Thoracic aorta (tissue), 2 donors: ENCODE measurements at regions not wholly inside any gene's neighbourhood (a gene's known extent, or its start where the extent isn't known, plus 50 kb on each side); places are given as distances from the start of the nearest gene placed in this dataset.

Source experiments
- ATAC-seq: fragments of 150-250 bp; one replicate; pipeline ENCODE4 v1.8.0; 2017; ENCODE audit warnings: low read depth; ENCODE audit not compliant: insufficient number of reproducible peaks, low FRiP score
- DNase-seq: peaks from one replicate; pipeline ENCODE4 v3.0.0-alpha.2; 2020; ENCODE audit warnings: low spot score
- H3K27ac ChIP-seq, 2 donors: fragments of 200-600 bp; sonication (generic); 1 replicate in 1 of 2; 2 replicates in 1 of 2; pipeline ENCODE4 v1.5.1; 2016; ENCODE audit warnings: mild to moderate bottlenecking in 2 of 2, moderate library complexity in 2 of 2
- H3K27me3 ChIP-seq: fragments of 200-600 bp; sonication (generic); replicated peaks from 2 replicates; pipeline ENCODE4 v1.6.0; 2016; ENCODE audit warnings: mild to moderate bottlenecking; ENCODE audit not compliant: insufficient read depth
- H3K36me3 ChIP-seq: fragments of 200-600 bp; sonication (generic); one replicate; pipeline ENCODE4 v1.5.1; 2016
- H3K4me1 ChIP-seq, 2 donors: fragments of 200-600 bp; sonication (generic); 1 replicate in 1 of 2; 2 replicates in 1 of 2; pipeline versions ENCODE4 v1.5.1 to v1.6.0; 2016; ENCODE audit warnings: low read depth in 2 of 2, mild to moderate bottlenecking in 1 of 2; ENCODE audit not compliant: control insufficient read depth in 1 of 2
- H3K4me3 ChIP-seq: fragments of 200-600 bp; sonication (generic); 2 replicates; pipeline ENCODE4 v1.5.1; 2016; ENCODE audit warnings: mild to moderate bottlenecking
- H3K9me3 ChIP-seq: fragments of 200-600 bp; sonication (generic); 2 replicates; pipeline ENCODE4 v1.5.1; 2016
- TF ChIP-seq, protein P1 (sequence below): fragments of 200-600 bp; sonication (generic); IDR thresholded peaks from one replicate; pipeline ENCODE4 v1.5.1; 2019; ENCODE audit warnings: antibody characterized with exemption

DNA sequence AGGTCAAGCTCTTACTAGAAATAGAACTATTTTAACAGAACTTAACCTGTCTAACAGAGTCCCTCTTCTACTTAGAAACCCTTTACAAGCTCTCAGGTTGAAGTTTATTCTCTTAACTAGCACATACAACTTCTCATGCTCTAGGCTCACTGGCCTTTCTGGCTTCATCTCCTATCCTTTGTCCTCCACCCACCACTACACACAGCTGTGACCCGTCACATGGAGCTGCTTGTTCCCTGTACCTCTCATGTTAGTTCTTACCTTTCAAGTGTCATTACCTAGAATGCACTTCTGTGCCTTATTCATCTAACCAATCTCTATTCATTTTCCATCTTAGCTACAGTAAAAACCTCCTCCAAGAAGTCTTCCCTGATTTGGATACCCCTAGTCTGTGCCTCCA lies 89.4 kb upstream of the APC start:
- no peaks in the 10 kb centered on the region for H3K4me1 ChIP-seq
- H3K27ac ChIP-seq: no peak overlapping the region
- H3K27me3 ChIP-seq: no peaks in the 10 kb centered on the region
- no peak for ATAC-seq
- TF ChIP-seq, protein P1, sequence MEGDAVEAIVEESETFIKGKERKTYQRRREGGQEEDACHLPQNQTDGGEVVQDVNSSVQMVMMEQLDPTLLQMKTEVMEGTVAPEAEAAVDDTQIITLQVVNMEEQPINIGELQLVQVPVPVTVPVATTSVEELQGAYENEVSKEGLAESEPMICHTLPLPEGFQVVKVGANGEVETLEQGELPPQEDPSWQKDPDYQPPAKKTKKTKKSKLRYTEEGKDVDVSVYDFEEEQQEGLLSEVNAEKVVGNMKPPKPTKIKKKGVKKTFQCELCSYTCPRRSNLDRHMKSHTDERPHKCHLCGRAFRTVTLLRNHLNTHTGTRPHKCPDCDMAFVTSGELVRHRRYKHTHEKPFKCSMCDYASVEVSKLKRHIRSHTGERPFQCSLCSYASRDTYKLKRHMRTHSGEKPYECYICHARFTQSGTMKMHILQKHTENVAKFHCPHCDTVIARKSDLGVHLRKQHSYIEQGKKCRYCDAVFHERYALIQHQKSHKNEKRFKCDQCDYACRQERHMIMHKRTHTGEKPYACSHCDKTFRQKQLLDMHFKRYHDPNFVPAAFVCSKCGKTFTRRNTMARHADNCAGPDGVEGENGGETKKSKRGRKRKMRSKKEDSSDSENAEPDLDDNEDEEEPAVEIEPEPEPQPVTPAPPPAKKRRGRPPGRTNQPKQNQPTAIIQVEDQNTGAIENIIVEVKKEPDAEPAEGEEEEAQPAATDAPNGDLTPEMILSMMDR: no peak
- no peaks in the 10 kb centered on the region for H3K36me3 ChIP-seq
- no peak for DNase-seq
- H3K4me3 ChIP-seq: no peak overlapping the region
- no peaks in the 10 kb centered on the region for H3K9me3 ChIP-seq

DNA sequence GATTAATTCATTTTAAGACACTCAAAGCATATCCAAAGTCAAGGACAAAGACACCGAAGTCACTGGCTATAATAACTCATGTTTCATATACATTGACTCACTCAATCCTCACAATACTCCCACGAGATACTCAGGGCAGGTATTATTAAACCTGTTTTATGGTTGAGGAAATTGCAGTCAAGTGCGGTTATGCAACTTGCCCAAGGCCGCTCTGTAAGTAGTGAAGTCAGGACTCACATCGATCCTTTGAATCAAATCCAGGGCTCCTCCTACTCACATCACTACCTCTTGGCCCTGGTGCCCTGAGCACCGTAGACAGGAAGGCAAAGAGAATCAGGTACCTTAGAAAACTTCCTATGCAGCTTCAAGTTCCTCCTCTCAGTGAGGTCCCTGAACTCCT lies 87.8 kb upstream of the APC start:
- TF ChIP-seq, protein P1: no peak
- no peak for DNase-seq
- H3K27me3 ChIP-seq: no peaks in the 10 kb centered on the region
- H3K4me1 ChIP-seq: no peaks in the 10 kb centered on the region
- H3K4me3 ChIP-seq: no peak overlapping the region
- ATAC-seq: no peak
- no peaks in the 10 kb centered on the region for H3K9me3 ChIP-seq
- H3K27ac ChIP-seq: no peak overlapping the region
- no peaks in the 10 kb centered on the region for H3K36me3 ChIP-seq

DNA sequence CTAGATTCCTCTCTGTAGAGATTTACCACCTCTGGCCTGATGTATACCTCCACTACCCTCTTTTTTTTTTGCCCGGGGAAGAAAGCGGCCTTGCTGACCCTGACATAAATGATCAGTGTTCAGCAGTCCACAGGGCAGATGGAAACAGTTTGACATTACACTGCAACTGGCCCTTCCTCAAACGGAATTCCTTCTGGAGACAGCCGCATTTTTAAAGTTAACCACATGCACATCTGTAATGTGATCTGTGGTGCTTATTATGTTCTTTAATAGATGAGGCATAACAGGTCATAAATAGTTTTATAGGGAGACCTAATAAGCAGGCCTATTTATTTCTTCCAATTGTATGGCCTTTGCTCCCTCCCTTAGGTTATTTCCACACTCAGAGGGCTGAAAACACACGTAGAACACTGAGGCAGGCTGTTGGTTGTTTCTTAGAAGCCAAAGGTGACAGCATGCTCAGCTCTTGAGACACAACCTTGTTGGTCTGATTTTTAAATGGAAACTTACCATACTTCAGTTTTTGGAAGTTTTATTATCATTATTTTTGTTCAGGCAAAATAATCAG lies 84.0 kb upstream of the APC start:
- H3K9me3 ChIP-seq: no peaks in the 10 kb centered on the region
- DNase-seq (no peak), ATAC-seq (no peak)
- H3K27ac ChIP-seq: no peak overlapping the region
- TF ChIP-seq, protein P1: no peak
- H3K4me3 ChIP-seq: no peak overlapping the region
- no peaks in the 10 kb centered on the region for H3K36me3 ChIP-seq
- no peaks in the 10 kb centered on the region for H3K27me3 ChIP-seq
- no peaks in the 10 kb centered on the region for H3K4me1 ChIP-seq

DNA sequence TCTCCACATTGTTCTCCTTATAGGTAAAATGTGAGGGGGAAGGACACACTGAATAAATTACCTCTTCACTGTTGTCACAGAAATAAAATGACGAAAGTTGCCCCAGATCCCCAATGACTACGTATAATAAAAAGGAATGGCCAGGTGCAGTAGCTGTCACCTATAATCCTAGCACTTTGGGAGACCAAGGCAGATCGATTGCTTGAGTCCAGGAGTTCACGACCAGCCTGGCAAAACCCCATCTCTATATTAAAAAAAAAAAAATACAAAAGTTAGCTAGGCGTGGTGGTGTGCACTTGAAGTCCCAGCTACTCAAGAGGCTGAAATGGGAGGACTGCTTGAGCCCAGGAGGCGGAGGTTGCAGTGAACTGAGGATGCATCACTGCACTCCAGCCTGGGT lies 82.2 kb upstream of the APC start:
- TF ChIP-seq, protein P1: no peak
- no peak for DNase-seq
- ATAC-seq: no peak
- H3K9me3 ChIP-seq: no peaks in the 10 kb centered on the region
- no peak overlapping the region for H3K4me3 ChIP-seq
- no peaks in the 10 kb centered on the region for H3K4me1 ChIP-seq
- no peaks in the 10 kb centered on the region for H3K27me3 ChIP-seq
- no peaks in the 10 kb centered on the region for H3K36me3 ChIP-seq
- no peak overlapping the region for H3K27ac ChIP-seq

DNA sequence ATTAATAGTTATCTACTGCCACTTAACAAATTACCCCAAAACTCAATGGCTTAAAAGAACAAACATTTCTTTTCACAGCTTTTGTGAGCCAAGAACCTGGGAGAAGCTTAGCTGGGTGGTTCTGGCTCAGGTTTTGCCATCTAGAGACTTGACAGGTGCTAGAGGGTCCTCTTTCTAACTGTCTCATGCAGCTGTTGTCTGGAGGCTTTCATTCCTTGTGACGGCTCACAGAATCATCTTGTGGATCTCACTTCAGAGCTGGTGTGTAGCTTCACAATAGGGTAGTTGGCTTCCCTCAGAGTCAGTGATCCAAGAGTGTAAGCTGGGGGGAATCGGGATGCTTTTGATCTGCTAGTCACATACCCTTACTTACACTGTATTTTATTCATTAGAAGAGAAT lies 81.2 kb upstream of the APC start:
- H3K4me1 ChIP-seq: no peaks in the 10 kb centered on the region
- TF ChIP-seq, protein P1: no peak
- no peaks in the 10 kb centered on the region for H3K36me3 ChIP-seq
- no peaks in the 10 kb centered on the region for H3K9me3 ChIP-seq
- no peak overlapping the region for H3K4me3 ChIP-seq
- H3K27ac ChIP-seq: no peak overlapping the region
- no peaks in the 10 kb centered on the region for H3K27me3 ChIP-seq
- DNase-seq: no peak
- no peak for ATAC-seq
